GM18499 (cell line): ENCODE measurements at regions not wholly inside any gene's neighbourhood (a gene's known extent, or its start where the extent isn't known, plus 50 kb on each side); places are given as distances from the start of the nearest gene placed in this dataset.
"Not testable (repeated sequence)": the region's sequence is repeated elsewhere in the genome, so short reads cannot be mapped to it uniquely, and the experiment has no call there.

Experiments
- ATAC-seq: cut with Tn5 transposase; IDR thresholded peaks from one replicate; pipeline ENCODE4 v1.9.1; 2021; ENCODE audit warnings: moderate number of reproducible peaks; ENCODE audit not compliant: insufficient read depth, unreplicated experiment

DNA sequence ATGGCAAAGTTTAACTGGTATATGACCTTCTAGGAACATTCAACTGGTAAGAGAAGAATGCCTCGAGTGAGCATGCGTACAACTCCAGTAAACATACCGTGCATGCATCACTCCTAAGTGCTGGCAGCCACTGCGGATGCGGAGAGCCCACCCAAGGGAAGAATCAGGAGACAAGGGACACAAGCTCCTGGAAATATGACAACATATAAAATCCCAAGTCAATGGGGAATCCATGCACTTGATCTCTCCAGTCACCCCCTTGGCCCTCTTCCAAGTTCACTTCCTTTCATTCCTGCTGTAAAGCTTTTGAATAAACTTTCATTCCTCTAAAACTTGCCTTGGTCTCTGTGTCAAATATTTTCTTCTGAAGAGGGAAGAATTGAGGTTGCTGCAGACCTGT is 168.7 kb upstream of the TMCC3 start:
- ATAC-seq, result no peak

- no peak for ATAC-seq
These were observed 167.3 kb upstream of the TMCC3 start for GRCh38 chr12:94817695-94818075.

DNA sequence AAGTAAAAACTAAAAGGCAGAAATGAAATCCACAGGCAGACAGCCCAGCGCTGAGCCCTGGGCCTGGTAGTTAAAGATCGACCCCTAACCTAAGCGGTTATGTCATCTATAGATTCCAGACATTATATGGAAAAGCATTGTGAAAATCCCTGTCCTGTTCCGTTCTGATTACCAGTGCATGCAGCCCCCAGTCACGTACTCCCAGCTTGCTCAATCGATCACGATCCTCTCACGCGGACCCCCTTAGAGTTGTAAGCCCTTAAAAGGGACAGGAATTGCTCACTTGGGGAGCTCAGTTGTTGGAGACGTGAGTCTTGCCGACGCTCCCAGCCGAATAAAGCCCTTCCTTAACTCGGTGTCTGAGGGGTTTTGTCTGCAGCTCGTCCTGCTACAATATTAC is 166.8 kb upstream of the TMCC3 start:
- not testable (repeated sequence) for ATAC-seq

DNA sequence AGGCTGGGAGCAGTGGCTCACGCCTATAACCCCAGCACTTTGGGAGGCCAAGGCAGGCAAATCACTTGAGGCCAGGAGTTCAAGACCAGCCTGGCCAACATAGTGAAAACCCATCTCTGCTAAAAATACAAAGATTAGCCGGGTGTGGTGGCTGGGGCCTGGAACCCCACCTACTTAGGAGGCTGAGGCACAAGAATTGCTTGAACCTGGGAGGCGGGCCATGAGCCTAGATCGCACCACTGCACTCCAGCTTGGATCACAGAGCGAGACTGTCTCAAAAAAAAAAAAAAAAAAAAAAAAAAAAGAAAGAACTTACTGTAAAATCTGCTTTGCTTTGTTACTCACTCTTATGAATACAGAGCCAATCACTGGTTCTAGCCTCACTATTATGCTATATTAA is 166.4 kb upstream of the TMCC3 start:
- not testable (repeated sequence) for ATAC-seq

GRCh38 chr12:94815958-94816357 is 165.6 kb upstream of the TMCC3 start:
- no peak for ATAC-seq

GRCh38 chr12:94815450-94815849 is 165.1 kb upstream of the TMCC3 start:
- ATAC-seq, result no peak

GRCh38 chr12:94813314-94813713 is 163.0 kb upstream of the TMCC3 start:
- no peak for ATAC-seq

- no peak for ATAC-seq
These were observed 162.0 kb upstream of the TMCC3 start for GRCh38 chr12:94812345-94812744.

GRCh38 chr12:94811611-94812010 is 161.3 kb upstream of the TMCC3 start:
- ATAC-seq, result no peak

DNA sequence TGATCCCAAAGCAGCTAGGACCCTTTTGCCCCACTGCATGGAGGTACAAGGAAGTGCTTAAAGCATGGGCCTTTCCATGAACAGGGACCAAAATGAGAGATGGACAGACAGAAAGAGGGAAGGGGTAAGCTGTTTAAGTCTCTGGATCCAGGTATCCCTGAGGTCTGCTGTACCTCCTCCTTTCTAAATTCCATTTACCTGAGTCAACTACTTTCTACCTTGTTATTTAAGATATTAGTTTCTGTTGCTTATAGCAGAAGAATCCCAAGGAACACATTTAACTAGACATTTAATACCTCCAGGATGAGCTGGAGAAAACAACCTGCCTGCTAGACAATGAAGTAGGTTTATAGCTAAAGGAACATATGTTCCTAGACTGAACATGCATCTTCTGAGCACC is 157.6 kb upstream of the TMCC3 start:
- ATAC-seq, result no peak

DNA sequence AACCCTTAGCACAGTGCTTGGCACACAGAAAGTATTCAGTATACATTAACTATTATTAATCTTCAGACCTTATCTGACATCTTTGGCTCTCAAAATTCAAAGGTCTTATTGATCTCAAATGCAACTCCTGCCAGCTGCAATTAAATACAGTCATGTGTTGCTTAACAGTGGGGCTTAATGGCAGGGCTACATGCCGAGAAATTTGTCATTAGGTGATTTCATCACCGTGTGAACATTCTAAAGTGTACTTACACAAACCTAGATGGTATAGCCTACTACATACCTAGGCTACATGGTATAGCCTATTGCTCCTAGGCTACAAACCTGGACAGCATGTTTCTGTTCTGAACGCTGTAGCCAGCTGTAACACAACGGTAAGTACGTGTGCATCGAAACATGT is 156.3 kb upstream of the TMCC3 start:
- ATAC-seq, result no peak

- peak; percentile 66 for ATAC-seq
These were observed 155.6 kb upstream of the TMCC3 start for GRCh38 chr12:94805749-94806529.

DNA sequence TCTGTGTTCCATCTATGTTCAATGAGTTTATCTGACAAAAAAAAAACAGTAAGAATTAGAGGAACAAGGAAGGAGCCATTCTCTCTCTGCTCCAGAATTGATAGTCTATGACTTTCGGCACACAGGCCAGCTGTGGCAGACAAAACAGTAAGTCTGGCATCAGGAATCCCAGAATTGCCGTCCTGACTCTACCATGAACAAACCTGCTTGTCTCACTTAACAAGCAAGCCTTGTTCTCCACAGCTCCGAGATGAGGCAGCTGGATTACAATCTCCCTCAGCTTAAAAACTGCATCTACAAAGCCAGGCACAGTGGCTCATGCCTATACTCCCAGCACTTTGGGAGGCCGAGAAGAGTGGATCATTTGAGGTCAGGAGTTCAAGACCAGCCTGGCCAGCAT is 153.6 kb upstream of the TMCC3 start:
- no peak for ATAC-seq

- no peak for ATAC-seq
These were observed 152.4 kb upstream of the TMCC3 start for GRCh38 chr12:94802796-94803195.

DNA sequence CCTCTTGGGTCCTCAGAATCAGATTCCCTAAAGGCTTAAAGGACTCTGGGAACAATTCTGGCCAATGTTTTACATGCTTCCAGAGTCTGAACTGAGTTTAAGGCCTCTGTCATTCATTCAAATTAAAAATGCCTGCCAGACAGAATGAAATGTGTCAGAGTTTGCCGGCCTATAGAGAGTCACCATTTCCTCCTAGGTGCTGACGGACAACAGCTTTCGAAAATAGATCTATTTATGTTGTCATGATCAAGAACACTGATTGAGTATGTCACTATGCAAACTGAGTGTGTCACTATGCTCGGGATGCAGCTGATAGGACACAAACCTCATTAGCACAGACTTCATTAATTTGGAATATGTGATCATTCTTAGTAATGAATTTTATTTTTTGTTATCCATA is 151.4 kb upstream of the TMCC3 start:
- no peak for ATAC-seq

- no peak for ATAC-seq
These were observed 148.8 kb upstream of the TMCC3 start for GRCh38 chr12:94799136-94799535.

GRCh38 chr12:94798113-94798512 is 147.8 kb upstream of the TMCC3 start:
- ATAC-seq, result no peak

DNA sequence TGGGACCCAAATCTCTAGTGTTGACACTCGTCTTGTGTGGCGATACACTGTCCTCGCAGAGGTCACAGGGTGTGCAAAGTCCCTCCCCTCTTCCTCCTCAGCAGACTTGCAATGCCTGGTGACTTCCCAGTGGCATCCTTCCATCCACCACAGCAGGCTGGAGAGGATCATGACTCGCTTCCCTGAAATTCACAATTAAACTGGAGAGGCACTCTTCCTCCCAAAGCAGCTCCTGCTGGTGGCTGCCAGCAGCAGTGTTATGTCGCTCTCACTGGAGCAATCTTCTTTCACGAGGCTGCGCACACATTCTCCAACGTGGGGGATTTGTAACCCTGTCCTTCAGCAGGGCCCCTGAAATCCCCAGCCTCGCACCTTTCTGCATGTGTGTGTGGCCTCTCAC is 145.2 kb upstream of the TMCC3 start:
- no peak for ATAC-seq

GRCh38 chr12:94795044-94795443 is 144.7 kb upstream of the TMCC3 start:
- no peak for ATAC-seq

DNA sequence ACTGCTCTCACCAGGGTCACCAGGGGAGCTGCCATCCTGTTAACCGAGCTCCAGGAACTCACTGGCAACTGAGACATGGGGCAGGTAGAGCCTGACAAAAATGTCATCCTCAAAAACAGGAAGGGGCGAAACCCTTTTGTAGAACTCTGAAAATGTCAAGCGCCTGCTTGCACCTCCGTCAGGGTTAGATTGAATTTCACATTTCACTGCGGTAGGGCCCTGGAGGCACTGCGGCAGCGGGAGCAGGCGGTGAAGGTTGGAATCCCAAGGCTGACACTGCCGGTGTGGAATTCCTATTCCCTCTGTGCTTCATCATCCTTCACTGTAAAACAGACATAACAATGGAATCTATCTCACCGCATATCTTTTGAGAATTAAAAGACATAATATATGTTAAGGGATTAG is 142.8 kb upstream of the TMCC3 start:
- ATAC-seq, result no peak

- ATAC-seq, result no peak
These were observed 142.3 kb upstream of the TMCC3 start for GRCh38 chr12:94792693-94793092.

GRCh38 chr12:94791933-94792332 is 141.6 kb upstream of the TMCC3 start:
- no peak for ATAC-seq

- ATAC-seq, result no peak
These were observed 140.5 kb upstream of the TMCC3 start for GRCh38 chr12:94790825-94791224.
